ENCODE measurements at regions not wholly inside any gene's neighbourhood (a gene's known extent, or its start where the extent isn't known, plus 50 kb on each side); places are given as distances from the start of the nearest gene placed in this dataset.
"Not testable (repeated sequence)": the region's sequence is repeated elsewhere in the genome, so short reads cannot be mapped to it uniquely, and the experiment has no call there.

GRCh38 chr13:40345654-40346372 lies 320.6 kb downstream of the FOXO1 start:
- DNase-seq, result no peak

- no peak for DNase-seq
These were observed 319.8 kb downstream of the FOXO1 start for GRCh38 chr13:40346592-40346991.

DNA sequence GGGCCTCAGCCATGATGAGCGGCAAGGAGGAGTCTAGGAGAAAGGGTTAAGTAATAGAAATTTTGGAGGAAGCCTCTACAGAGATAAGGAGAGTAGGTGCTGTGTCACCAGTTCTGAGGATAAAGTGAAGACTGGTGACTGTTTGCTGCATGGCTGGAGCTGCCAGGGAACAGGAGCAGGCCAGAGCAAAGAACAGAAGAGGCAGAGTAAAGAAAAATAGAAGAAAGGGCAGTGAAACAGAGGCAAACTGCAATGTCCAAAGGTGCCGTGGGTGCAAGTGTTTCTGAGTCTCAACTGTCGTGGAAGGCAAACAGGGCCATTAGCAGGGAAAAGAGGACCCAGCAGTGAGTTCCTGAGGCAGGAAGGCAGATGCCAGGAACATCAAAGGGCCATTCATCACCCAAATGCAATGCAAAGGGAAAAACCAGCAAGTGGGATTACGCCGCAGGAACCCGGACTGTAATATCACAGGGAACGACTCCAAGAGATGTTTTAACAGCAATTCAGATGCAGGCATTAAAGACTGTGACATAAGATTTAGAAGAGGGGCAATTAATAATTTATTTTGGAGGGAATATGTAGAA lies 318.3 kb downstream of the FOXO1 start:
- DNase-seq, result no peak

GRCh38 chr13:40350283-40350992 lies 316.0 kb downstream of the FOXO1 start:
- DNase-seq, result peak; percentile 52

DNA sequence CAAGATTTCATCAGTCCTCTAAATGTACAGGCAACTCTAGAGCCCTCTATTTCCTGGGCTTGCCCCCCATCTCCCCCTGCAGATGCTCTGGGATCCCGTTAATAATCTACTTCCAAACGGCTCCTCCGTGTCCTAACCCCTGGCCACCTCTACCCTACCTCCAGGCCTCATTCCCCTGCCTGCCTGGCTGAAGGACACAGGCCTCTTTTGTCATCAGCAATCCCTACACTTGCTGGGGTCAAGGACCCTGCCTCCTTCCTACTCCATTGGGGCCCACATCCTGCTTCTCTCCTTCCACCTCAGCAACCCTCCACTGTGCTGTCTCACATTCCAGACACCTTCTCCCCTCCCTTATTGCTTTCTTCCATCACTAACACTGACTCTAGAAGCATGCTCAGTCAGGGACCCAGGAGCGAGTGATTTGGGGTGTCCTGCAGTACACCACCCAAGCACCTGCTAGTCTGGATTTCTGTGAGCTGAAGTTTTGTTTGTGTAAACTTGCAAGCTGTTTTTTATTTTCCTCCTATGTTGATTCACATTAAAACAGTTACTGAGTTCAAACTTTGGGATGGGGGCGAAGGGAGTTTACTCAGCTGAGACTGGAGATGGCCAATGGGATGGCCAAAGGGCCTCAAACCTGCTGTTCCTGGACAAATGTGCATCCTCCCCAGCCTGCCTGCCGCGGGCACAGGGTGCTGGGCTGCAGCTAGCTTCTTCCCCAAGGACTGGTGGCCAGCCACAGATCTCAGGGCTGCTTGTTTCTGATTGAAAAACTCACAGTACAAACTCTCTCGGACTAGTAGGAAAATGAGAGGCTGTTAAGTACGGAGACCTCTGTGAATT lies 314.7 kb downstream of the FOXO1 start:
- no peak for DNase-seq

DNA sequence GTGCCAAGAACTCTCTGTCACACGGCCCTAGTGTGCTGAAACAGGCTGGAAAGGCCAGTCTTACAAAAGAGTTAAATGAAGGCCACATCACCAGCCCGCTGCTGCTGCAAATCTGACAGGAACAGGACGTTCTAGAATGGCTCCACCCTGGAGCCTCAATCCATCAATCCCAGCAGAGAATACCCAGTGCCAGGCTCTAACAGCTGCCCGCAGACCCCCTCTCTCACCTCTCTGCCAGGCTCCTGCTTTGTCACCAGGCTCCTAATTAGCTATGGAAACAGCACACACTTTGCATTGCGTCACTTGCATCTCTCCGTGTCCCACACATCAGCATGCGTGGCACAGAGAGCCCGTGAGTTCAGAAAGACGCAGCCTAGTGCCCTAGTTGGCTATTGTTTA lies 314.1 kb downstream of the FOXO1 start:
- DNase-seq, result no peak

- DNase-seq, result peak; percentile 44
These were observed 313.5 kb downstream of the FOXO1 start for GRCh38 chr13:40352802-40353562.

GRCh38 chr13:40355126-40355724 lies 311.2 kb downstream of the FOXO1 start:
- no peak for DNase-seq

DNA sequence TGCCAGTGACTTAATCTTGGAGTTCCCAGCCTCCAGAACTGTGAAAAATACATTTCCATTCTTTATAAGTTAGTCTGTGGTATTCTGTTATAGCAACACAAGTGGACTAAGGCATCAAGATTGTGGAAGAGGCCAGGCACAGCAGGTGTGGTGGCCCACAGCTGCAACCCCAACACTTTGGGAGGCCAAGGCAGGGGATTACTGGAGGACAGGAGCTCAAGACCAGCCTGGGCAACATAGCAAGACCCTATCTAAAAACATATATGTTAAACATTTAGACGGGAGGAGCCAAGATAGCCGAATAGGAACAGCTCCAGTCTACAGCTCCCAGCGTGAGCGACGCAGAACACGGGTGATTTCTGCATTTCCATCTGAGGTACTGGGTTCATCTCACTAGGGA lies 310.4 kb downstream of the FOXO1 start:
- DNase-seq, result no peak

GRCh38 chr13:40356458-40356857 lies 310.0 kb downstream of the FOXO1 start:
- not testable (repeated sequence) for DNase-seq

DNA sequence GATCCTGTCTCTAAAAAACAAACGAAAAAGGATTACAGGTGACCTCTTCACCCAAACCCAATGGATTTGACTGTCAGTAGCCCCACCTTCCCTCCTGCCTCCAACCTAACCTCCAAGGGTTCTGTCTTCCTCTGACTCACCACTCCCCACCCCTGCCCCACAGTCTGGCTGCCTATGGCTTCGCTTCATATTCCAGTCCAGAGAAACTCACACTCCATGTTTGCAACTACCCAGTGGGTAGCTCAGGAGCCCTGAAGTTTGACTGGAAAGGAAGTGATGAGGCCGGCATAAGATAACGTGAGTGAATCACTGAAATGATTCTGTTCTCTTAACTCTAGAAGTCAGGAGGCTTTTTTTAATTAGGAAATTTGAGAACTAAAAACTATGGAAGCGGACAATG lies 303.9 kb downstream of the FOXO1 start:
- DNase-seq, result no peak

DNA sequence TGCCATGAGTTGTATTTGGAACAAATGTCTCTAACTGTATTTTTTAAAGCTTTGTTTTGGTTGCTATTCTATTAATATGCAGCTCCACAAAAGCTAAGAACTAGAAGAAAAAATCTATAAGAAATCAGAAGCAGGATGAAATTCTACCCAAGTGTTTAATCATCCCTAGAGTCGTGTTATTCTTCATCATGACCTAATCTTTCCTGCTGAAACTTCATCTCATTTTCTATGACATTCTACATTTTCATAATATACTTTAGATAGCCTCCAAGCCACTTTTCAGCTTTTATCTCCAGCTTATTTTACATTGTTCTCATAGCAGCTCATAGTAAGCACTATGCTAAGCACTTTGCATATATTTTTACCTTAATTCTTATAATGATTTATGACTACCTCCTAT lies 302.8 kb downstream of the FOXO1 start:
- no peak for DNase-seq

DNA sequence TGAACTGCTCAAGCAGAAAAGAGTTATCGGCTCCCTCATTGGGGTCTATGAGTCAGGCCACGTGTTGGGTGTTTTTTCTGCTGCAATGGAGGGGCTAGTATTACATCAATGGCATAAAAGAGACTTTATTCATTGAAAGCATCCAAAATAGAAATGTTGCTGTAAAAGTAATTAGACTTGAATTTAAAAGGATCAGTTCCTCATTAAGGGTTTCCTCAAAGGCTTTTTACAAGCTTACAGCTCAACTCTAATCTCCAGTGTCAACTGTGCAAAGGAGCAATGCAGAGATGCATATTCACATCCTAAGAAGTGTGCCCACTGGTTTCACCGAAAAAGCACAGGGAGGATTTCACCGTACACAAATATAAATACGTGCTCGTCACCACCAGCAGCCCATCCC lies 300.3 kb downstream of the FOXO1 start:
- DNase-seq, result no peak

DNA sequence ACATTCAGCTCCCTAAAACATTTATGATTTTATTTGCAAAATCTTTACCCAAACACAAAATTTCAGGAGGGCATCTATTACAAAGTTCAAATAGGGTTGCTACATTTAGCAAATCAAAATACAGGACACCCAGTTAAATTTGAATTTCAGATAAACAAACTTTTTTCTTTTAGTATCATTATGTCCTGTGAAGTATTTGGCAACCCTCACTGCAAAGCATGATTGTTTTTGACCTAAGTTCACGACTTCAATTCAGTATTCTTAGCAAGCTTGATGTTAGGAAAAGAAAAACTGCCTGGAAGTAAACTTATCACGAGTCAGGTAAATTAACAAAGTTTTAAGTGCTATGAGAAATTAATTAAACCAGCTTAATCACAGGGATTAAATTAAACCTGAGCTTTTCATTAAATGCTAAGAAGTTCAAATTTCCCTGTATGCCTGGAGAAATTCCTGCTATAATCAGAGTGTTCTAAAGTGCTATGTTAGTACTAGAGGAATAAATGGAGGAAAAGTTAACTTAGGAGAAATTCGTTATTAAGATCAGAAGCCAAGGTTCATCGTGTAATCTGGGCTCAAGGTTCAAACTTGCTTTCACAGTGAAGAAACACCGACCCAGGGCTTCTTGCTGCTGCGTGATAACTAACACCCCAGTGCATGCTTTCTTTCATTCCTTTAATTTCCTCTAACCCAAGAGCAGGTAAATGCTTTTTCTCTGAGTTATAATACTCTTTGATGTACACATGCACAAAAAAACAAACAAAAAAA lies 298.1 kb downstream of the FOXO1 start:
- no peak for DNase-seq

DNA sequence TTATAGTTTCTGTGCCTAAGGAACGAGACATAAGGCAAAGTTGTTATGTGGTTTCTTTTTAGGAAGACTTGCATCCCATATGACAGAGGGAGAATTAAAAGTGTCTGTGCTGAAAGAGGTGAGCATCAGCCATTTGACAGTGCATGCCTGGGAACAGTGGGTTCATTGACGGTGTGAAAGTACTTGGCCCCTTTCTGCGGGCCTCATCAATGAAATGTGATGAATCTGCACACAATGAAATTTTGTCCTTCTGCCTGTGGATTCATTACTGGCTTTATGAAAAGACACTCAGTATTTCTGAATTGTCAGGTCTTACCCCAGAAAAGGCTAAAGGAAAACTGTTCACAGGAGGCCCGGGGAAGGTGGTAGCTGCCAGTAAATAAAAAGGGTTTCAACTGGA lies 295.8 kb downstream of the FOXO1 start:
- DNase-seq, result no peak

GRCh38 chr13:40371531-40372125 lies 294.8 kb downstream of the FOXO1 start:
- DNase-seq, result peak; percentile 99

- DNase-seq, result not testable (repeated sequence)
These were observed 292.8 kb downstream of the FOXO1 start for GRCh38 chr13:40373608-40374007.

GRCh38 chr13:40375489-40376171 lies 290.8 kb downstream of the FOXO1 start:
- no peak for DNase-seq

- DNase-seq, result no peak
These were observed 290.1 kb downstream of the FOXO1 start for GRCh38 chr13:40376296-40376849.

Data from NCI-H446 treated with DMSO at 0.1 percent for 48 hours (cell line).